Eye (tissue), 1 donor: ENCODE measurements at regions not wholly inside any gene's neighbourhood (a gene's known extent, or its start where the extent isn't known, plus 50 kb on each side); places are given as distances from the start of the nearest gene placed in this dataset.

ENCODE experiments used
- DNase-seq: peaks from one replicate; pipeline ENCODE4 v3.0.0-alpha.2; 2015

DNA sequence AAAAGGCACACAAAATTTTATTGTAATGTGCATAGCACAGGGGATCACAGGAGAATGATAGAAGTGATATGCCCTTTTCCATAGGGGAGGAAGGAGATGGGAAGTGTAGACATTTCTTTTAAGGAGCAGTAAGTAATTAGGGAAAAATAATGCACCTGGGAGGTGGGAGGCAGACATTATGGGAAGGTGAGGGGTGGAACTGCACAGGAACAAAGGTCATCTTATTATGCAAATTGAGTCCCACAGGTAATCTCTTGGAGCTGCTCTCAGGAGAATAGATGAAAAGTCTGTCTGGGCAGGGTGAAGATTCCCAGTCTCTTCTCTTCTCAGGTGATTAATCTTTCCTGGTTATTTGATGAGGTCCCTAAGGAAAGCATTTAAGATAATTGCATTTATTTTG, 331.5 kb downstream of the ENC1 start:
- DNase-seq = no peak

DNA sequence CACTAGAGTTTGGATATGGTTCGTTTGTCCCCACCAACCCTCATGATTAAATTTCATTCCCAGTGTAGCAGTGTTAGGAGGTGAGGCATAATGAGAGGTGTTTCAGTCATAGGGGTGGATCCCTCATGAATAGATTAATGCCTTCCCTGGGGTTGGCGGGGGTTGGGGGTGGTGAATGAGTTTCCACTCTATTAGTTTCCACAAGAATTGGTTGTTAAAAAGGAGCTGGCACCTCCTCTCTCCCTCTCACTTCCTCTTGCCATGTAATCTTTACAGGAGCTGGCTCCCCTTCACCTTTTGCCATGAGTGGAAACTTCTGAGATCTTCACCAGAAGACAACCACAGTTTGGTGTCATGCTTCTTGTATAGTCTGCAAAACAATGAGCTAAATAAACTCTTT, 333.7 kb downstream of the ENC1 start:
- DNase-seq = no peak

DNA sequence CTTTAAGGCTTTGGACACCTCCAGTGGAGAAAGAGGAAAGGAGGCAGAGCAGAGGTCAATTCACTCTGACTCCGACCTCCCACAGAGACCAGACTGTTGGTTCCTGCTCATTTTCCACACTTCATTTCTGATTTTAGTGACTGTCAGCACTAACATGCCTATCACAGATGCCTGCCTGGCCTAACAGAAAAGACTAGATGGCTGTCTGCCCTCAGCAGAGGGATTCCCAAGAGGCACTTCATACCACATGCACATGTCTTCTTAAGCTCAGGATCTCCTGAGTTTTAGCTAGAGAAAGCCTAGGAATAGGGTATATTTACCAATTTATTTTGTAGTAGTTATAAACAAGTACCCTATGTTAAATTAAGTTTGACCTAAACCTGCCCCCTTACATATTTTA, 336.0 kb downstream of the ENC1 start:
- DNase-seq = no peak

DNA sequence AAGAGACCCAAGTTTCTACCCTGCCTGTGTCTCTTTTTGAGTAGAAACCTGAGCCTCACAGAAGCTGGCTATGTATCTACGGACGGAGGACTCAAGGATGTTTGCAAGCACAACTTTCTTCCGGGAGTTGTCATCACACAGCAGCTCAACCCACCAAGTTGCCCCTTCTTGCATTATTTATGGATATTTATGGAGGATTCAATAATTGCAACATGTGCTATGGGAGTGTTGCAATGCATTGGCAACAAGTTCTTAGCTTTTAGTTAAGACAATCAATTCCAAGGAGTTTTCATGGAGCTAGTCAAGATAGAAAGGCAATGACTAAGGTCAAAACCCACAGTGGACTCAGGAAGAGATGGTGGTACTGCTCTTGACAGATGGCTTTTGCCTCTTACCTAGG, 336.9 kb downstream of the ENC1 start:
- no peak for DNase-seq

DNA sequence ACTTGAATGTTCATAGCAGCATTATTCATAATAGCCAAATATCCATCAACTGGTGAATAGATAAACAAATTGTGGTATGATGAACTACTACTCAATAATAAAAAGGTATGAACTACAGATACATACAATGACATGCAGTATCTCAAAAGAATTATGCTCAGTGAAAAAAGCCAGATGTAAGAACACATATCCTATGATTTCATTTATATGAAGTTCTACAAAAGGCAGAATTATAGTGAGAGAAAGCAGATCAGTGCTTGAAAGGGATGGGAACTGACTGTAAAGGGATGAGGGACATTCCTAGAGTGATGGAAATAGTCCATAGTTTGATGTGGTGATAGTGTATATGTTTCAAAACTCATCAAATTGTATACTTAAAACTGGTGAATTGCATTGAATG, 339.0 kb downstream of the ENC1 start:
- no peak for DNase-seq

DNA sequence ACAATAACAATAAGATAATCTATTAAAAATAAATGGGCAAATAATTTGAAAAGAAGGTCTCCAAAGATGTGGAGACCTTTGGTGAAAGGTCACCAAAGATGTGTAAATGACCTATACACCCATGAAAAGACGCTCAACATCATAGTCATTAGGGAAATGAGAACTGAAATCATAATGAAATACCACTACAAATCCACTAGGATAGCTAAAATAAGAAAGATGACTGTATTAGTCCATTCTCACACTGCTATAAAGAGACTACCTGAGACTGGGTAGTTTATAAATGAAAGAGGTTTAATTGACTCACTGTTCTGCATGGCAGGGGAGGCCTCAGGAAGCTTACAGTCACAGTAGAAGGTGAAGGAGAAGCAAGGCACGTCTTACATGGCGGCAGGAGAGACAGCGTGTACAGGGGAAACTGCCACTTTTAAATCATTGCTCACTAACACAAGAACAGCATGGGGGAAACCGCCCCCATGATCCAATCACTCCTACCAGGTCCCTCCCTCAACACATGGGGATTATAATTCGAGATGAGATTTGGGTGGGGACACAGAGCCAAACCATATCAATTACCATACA, 339.6 kb downstream of the ENC1 start:
- DNase-seq = no peak

GRCh38 chr5:74299833-74300232, 340.7 kb downstream of the ENC1 start:
- DNase-seq = no peak

DNA sequence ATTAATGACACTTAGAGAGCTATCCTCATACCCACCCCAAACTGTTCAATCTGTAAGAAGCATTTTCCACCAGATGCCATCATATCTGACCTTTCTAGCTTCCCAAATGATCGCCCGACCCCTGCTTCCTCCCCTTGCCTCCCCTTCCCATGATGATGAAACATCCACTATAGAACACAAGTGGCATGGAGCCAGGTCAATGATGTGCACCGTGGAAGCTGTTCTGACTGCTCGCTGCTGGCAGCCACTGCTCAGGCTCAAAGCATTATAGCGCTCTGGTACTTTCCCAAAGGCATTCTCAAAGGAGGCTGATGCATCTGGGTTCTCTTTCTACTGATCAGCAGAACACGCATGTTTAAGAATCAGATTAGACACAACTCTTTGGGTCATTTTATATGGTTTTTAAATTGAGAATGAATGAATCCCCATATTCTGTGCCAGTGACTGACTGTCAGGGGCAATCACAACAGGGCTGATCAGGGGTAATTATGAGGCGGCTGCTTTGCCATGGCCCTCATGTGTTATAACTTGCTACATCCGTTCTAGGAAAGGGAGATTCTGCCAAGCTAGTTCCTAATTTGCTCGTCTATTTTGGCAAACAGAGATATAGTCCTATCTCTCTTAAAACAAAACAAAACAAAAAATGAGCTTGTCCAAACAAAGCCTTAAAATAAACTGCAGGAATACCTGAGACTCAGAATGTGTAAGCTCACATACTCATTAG, 343.7 kb downstream of the ENC1 start:
- DNase-seq = peak; percentile 70

GRCh38 chr5:74295676-74296075, 344.9 kb downstream of the ENC1 start:
- no peak for DNase-seq

DNA sequence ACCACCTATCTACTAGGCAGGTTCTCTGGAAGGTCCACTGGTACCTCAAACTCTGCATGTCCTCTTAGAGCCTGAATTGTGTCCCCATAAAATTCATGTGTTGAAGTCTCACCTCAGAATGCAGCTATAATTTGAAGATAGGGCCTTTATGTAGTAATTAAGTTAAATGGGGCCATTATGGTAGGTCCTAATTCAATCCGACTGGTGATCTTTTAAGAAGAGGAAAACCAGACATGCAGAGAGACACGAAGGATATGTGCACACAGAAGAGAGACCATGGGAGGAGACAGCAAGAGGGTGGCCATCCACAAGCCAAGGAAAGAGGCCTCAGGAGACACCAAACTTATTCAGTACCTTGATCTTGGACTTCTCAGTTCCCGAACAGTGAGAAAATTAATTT, 345.4 kb downstream of the ENC1 start:
- DNase-seq = no peak

- no peak for DNase-seq
Observed at GRCh38 chr5:74294231-74294705, 346.3 kb downstream of the ENC1 start.

GRCh38 chr5:74293182-74293581, 347.3 kb downstream of the ENC1 start:
- DNase-seq = no peak

- no peak for DNase-seq
Observed at GRCh38 chr5:74290634-74291241, 349.8 kb downstream of the ENC1 start.

GRCh38 chr5:74289691-74290090, 350.8 kb downstream of the ENC1 start:
- no peak for DNase-seq

- no peak for DNase-seq
Observed at GRCh38 chr5:74289238-74289637, 351.3 kb downstream of the ENC1 start.

GRCh38 chr5:74288448-74289108, 351.9 kb downstream of the ENC1 start:
- no peak for DNase-seq

GRCh38 chr5:74288038-74288437, 352.5 kb downstream of the ENC1 start:
- no peak for DNase-seq

DNA sequence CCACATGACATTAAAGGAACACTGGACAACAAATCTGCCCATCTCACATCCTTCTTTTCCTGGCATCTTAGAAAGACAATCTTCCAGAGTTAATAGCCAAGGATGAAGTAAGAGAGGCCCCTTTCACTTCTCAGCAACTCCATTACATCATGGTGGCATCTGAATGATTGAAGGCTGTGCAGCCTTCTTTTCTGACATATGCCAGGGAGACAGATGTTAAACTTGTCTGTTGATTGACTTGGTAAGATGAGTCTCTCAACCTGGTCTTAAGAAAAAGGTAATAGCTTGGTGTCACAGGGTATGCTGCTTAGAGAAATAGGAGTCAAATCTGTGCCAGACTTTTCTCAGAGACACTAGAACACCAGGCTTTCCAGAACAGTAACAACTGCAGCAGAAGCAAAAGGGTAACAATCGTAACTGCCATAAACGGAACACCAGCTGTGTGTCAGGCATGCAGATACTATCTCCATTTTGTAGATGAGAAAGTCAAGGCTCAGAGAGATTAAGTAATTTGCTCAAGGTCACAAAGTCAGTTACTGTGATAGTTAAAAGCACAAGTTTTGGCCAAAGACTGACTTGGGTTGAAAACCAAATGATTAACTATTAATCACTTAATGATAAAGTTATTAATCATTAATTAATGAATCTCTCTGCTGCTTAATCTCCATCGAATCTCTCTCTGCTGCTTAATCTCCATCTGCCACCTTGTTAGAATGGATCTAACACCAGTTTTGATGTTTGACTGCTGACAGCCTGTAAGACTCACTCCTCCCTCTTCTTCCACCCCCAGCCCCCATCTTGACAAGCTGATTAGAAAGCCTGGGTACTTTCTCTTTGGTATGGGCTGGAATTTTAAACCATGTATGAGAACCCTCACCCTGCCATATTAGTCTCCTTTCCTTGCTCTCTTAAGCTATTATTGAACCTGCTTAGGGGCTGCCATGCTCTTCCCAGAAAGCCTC, 353.5 kb downstream of the ENC1 start:
- DNase-seq = no peak

DNA sequence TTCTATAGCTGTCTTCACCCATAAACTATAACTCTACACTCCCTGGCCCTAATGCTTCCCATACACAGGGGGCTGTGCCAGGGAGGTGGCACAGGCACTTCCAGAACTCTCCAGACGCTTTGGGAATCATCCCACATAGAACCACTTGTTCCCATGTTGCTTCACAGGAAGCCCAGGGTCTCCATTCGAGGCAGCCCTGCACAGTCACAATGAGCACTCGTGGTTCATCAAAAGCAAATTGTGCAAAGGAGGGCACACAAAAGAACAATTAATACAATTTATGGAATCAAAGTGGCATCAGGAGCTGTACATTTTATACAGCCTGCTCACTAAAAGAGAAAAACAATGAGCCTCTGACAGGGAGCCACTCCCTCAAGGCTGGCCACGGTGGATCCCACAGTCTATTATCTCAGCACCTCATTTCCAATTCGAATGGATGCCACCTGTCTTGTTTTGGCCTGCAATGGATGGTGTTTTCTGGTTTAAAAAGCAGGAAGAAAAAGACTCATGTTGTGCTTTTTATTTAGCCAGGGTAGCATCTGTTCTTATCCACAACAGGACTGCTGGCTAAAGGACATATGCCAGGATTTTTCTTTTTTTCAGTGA, 354.8 kb downstream of the ENC1 start:
- no peak for DNase-seq

DNA sequence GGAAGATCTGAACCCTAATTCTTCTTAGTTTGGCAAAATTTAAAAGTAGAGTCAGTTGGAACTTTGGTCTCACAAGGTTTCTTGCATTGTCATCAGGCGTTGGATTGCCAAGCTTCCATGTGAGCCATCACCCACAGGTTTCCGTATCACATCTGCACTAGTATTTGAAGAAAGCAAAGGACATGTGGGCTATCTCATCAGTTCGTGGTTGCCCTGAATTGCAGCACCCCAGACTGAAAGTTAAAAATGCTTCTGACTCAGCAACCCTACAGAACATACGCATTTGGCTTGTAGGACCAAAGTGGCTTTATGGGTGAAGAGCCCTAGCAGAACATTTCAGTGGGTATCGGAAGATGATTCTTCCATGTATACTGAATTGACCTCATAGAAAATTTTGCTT, 358.0 kb downstream of the ENC1 start:
- no peak for DNase-seq

- DNase-seq = peak; percentile 58
Observed at GRCh38 chr5:74281166-74281565, 359.4 kb downstream of the ENC1 start.

DNA sequence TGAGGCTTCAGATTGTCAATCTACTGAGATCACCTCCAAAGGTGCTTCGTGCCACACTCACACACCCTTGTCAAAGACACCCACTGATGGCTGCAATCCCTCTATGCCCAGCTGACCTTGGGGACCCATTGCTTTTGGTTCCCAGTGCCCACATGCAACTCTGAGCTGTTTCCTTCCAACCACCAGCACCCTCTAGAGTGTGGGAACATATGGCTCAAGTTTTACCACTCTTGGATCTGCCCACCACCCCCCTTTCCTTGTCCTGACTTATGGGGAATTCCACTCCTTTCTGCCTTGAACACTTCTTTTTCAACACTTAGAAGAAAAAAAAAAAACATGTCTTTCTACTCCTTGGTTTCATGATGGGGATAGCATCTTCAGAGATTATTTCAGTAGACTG, 360.2 kb downstream of the ENC1 start:
- no peak for DNase-seq
